ENCODE measurements at regions not wholly inside any gene's neighbourhood (a gene's known extent, or its start where the extent isn't known, plus 50 kb on each side); places are given as distances from the start of the nearest gene placed in this dataset.
"Not testable (repeated sequence)": the region's sequence is repeated elsewhere in the genome, so short reads cannot be mapped to it uniquely, and the experiment has no call there.

GRCh38 chr3:164723396-164723795, 354.9 kb downstream of the SI start:
- no peak overlapping the region for H3K4me3 Mint-ChIP-seq
- H3K4me1 Mint-ChIP-seq = no peaks in the 10 kb centered on the region
- DNase-seq = no peak
- no peaks in the 10 kb centered on the region for H3K36me3 Mint-ChIP-seq
- peaks cover 0 to 1% (median 0%) of the 10 kb centered on the region in 3 donors for H3K27me3 Mint-ChIP-seq (ENCODE audit: low read depth in 3 of 3)
- no peak overlapping the region for H3K27ac Mint-ChIP-seq
- H3K9me3 Mint-ChIP-seq = peaks cover 9 to 35% (median 24%) of the 10 kb centered on the region in 6 donors

DNA sequence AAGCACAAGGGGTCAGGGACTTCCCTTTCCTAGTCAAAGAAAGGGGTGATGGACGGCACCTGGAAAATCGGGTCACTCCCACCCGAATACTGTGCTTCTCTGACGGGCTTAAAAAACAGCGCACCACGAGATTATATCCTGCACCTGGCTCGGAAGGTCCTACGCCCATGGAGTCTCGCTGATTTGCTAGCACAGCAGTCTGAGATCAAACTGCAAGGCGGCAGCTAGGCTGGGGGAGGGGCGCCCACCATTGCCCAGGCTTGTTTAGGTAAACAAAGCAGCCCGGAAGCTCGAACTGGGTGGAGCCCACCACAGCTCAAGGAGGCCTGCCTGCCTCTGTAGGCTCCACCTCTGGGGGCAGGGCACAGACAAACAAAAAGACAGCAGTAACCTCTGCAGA, 375.5 kb downstream of the SI start:
- DNase-seq; H3K4me1 Mint-ChIP-seq; H3K4me3 Mint-ChIP-seq; H3K27me3 Mint-ChIP-seq (ENCODE audit: low read depth in 3 of 3); H3K36me3 Mint-ChIP-seq; H3K27ac Mint-ChIP-seq: not testable (repeated sequence)
- H3K9me3 Mint-ChIP-seq = peaks cover 8 to 16% (median 11%) of the 10 kb centered on the region in 6 donors

DNA sequence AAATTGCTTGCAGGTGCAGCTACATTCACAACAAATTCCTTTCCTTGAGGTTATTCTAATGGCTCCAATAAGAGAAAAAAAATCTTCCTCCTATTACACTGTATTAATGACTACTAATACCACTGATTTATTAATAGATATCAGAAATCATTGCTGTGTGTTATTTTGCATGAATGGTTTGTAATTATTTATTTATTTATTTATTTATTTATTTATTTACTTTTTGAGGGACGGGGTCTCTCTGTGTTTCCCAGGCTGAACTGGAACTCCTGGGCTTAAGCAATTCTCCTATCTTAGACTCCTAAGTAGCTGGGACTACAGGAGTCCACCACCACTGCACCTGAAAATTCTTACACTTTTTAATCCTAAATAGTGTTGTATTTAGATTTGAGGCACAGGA, 390.4 kb downstream of the SI start:
- H3K4me3 Mint-ChIP-seq = no peak overlapping the region
- DNase-seq = no peak
- peaks cover 2 to 29% (median 14%) of the 10 kb centered on the region in 6 donors for H3K9me3 Mint-ChIP-seq
- H3K4me1 Mint-ChIP-seq = no peaks in the 10 kb centered on the region
- H3K27ac Mint-ChIP-seq = no peak overlapping the region
- H3K27me3 Mint-ChIP-seq (ENCODE audit: low read depth in 3 of 3) = no peaks in the 10 kb centered on the region
- H3K36me3 Mint-ChIP-seq = no peaks in the 10 kb centered on the region

DNA sequence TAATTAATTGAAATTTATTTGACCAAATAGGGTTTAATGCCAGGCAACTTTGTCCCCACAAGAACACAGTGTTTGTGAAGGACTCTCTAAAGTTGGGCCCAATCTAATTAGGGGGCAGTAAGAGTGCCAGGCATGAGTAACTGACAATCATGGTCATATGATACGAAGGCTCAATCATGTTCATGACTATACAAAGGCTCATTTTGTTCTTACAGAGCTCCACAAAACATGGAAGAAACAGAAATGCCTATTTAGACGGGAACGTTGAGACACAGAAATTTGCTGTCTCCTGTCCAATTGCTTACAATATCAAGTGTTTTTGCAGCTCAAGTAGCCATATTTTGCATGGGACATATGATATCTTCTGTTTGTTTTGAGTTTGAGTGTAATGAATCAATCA, 391.1 kb downstream of the SI start:
- Mint-ChIP-seq H3K9me3 (peaks cover 2 to 32% (median 14%) of the 10 kb centered on the region in 6 donors), H3K4me3 (no peak overlapping the region), H3K27ac (no peak overlapping the region), H3K36me3 (no peaks in the 10 kb centered on the region), H3K27me3 (ENCODE audit: low read depth in 3 of 3) (no peaks in the 10 kb centered on the region), H3K4me1 (no peaks in the 10 kb centered on the region)
- DNase-seq = no peak

GRCh38 chr3:164683489-164683888, 394.8 kb downstream of the SI start:
- no peak overlapping the region for H3K27ac Mint-ChIP-seq
- H3K4me3 Mint-ChIP-seq = no peak overlapping the region
- no peak for DNase-seq
- no peaks in the 10 kb centered on the region for H3K36me3 Mint-ChIP-seq
- H3K4me1 Mint-ChIP-seq = no peaks in the 10 kb centered on the region
- H3K27me3 Mint-ChIP-seq (ENCODE audit: low read depth in 3 of 3) = no peaks in the 10 kb centered on the region
- H3K9me3 Mint-ChIP-seq = peaks cover 4 to 36% (median 22%) of the 10 kb centered on the region in 6 donors

- no peaks in the 10 kb centered on the region for H3K27me3 Mint-ChIP-seq (ENCODE audit: low read depth in 3 of 3)
- H3K4me3 Mint-ChIP-seq = no peak overlapping the region
- H3K9me3 Mint-ChIP-seq = peaks cover 4 to 30% (median 15%) of the 10 kb centered on the region in 6 donors
- no peaks in the 10 kb centered on the region for H3K4me1 Mint-ChIP-seq
- DNase-seq = no peak
- H3K36me3 Mint-ChIP-seq = no peaks in the 10 kb centered on the region
- H3K27ac Mint-ChIP-seq = no peak overlapping the region
Measured at GRCh38 chr3:164679245-164679644, 399.1 kb downstream of the SI start.

- Mint-ChIP-seq H3K4me3 (no peak overlapping the region), H3K27me3 (ENCODE audit: low read depth in 3 of 3) (no peaks in the 10 kb centered on the region), H3K9me3 (peaks cover 3 to 40% (median 19%) of the 10 kb centered on the region in 6 donors), H3K36me3 (no peaks in the 10 kb centered on the region), H3K27ac (no peak overlapping the region), H3K4me1 (no peaks in the 10 kb centered on the region)
- no peak for DNase-seq
Measured at GRCh38 chr3:164677317-164677716, 401.0 kb downstream of the SI start.

- Mint-ChIP-seq H3K9me3 (peaks cover 11 to 47% (median 23%) of the 10 kb centered on the region in 6 donors), H3K4me3 (no peak overlapping the region), H3K4me1 (no peaks in the 10 kb centered on the region), H3K27me3 (ENCODE audit: low read depth in 3 of 3) (peaks cover 0 to 2% (median 0%) of the 10 kb centered on the region in 3 donors), H3K27ac (no peak overlapping the region), H3K36me3 (peaks cover 0 to 3% (median 0%) of the 10 kb centered on the region in 3 donors)
- no peak for DNase-seq
Measured at GRCh38 chr3:164673738-164674137, 404.6 kb downstream of the SI start.

- Mint-ChIP-seq H3K9me3 (peaks cover 4 to 36% (median 17%) of the 10 kb centered on the region in 6 donors), H3K27me3 (ENCODE audit: low read depth in 3 of 3) (peaks cover 0 to 2% (median 2%) of the 10 kb centered on the region in 3 donors), H3K4me3 (no peak overlapping the region), H3K27ac (no peak overlapping the region), H3K36me3 (no peaks in the 10 kb centered on the region), H3K4me1 (no peaks in the 10 kb centered on the region)
- no peak for DNase-seq
Measured at GRCh38 chr3:164658125-164658524, 420.2 kb downstream of the SI start.

GRCh38 chr3:164657631-164658030, 420.7 kb downstream of the SI start:
- Mint-ChIP-seq H3K4me1 (no peaks in the 10 kb centered on the region), H3K9me3 (peaks cover 4 to 37% (median 15%) of the 10 kb centered on the region in 6 donors), H3K4me3 (no peak overlapping the region), H3K36me3 (no peaks in the 10 kb centered on the region), H3K27ac (no peak overlapping the region), H3K27me3 (ENCODE audit: low read depth in 3 of 3) (peaks cover 0 to 2% (median 0%) of the 10 kb centered on the region in 3 donors)
- DNase-seq = no peak

DNA sequence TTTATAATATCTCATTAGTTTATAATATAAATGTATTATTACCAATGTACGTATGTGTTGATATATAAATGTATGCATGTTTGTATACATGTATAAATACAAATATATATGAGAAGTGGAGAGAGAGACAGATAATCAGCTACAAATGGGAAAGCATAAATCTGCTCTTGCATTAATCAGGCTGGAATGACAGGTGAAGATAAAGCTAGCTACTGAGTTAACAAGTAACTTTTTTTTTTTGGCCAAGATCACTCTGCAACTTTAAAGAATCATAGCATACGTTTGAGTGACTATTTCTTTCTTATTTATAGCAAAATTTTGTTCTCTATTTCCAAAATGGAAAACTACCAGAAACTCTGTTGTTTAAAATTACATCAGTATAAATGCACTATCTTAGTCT, 422.8 kb downstream of the SI start:
- Mint-ChIP-seq H3K27me3 (ENCODE audit: low read depth in 3 of 3) (peaks cover 0 to 2% (median 0%) of the 10 kb centered on the region in 3 donors), H3K9me3 (peaks cover 4 to 48% (median 17%) of the 10 kb centered on the region in 6 donors), H3K36me3 (peaks cover 0 to 3% (median 0%) of the 10 kb centered on the region in 3 donors), H3K4me3 (no peak overlapping the region), H3K27ac (no peak overlapping the region), H3K4me1 (no peaks in the 10 kb centered on the region)
- no peak for DNase-seq

GRCh38 chr3:164641071-164641470, 437.2 kb downstream of the SI start:
- no peak overlapping the region for H3K27ac Mint-ChIP-seq
- peaks cover 4 to 29% (median 17%) of the 10 kb centered on the region in 6 donors for H3K9me3 Mint-ChIP-seq
- no peak for DNase-seq
- peaks cover 0 to under 1% (median 0%) of the 10 kb centered on the region in 3 donors for H3K36me3 Mint-ChIP-seq
- no peak overlapping the region for H3K4me3 Mint-ChIP-seq
- H3K27me3 Mint-ChIP-seq (ENCODE audit: low read depth in 3 of 3) = peaks cover 0 to 2% (median 0%) of the 10 kb centered on the region in 3 donors
- no peaks in the 10 kb centered on the region for H3K4me1 Mint-ChIP-seq

DNA sequence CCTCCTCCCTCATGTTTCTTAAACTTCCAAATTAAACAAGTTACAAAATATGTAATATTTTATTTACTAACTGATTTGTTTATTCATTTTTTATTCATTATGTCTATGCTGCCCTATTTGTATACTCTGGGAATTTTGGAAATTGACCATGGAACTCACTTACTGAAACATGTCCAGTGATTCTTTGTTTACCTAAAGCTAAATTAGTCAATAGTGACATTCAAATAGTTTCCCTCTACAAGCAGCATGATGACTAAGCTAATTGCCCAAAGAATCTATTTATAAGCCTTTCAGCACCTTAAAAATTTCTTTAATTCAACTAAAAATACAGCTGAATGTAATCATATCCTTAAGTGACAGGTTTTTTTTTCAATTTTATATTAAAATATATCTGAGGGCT, 437.7 kb downstream of the SI start:
- Mint-ChIP-seq H3K27ac (no peak overlapping the region), H3K9me3 (peaks cover 2 to 26% (median 15%) of the 10 kb centered on the region in 6 donors), H3K27me3 (ENCODE audit: low read depth in 3 of 3) (no peaks in the 10 kb centered on the region), H3K4me1 (no peaks in the 10 kb centered on the region), H3K4me3 (no peak overlapping the region), H3K36me3 (no peaks in the 10 kb centered on the region)
- no peak for DNase-seq

- H3K27me3 Mint-ChIP-seq (ENCODE audit: low read depth in 3 of 3) = no peaks in the 10 kb centered on the region
- no peak overlapping the region for H3K27ac Mint-ChIP-seq
- H3K4me1 Mint-ChIP-seq = no peaks in the 10 kb centered on the region
- no peaks in the 10 kb centered on the region for H3K36me3 Mint-ChIP-seq
- H3K9me3 Mint-ChIP-seq = peaks cover 3 to 22% (median 14%) of the 10 kb centered on the region in 6 donors
- DNase-seq = no peak
- no peak overlapping the region for H3K4me3 Mint-ChIP-seq
Measured at GRCh38 chr3:164620956-164621355, 457.3 kb downstream of the SI start.

- no peaks in the 10 kb centered on the region for H3K27me3 Mint-ChIP-seq (ENCODE audit: low read depth in 3 of 3)
- peaks cover 5 to 26% (median 16%) of the 10 kb centered on the region in 6 donors for H3K9me3 Mint-ChIP-seq
- H3K27ac Mint-ChIP-seq = no peak overlapping the region
- no peaks in the 10 kb centered on the region for H3K4me1 Mint-ChIP-seq
- no peaks in the 10 kb centered on the region for H3K36me3 Mint-ChIP-seq
- H3K4me3 Mint-ChIP-seq = no peak overlapping the region
- DNase-seq = no peak
Measured at GRCh38 chr3:164620423-164620822, 457.9 kb downstream of the SI start.
